GM12892 (cell line): ENCODE measurements at regions not wholly inside any gene's neighbourhood (a gene's known extent, or its start where the extent isn't known, plus 50 kb on each side); places are given as distances from the start of the nearest gene placed in this dataset.

ENCODE experiments used
- POLR2A ChIP-seq: IDR thresholded peaks from 2 replicates; pipeline ENCODE4 v1.6.1; 2011; ENCODE audit warnings: low read depth, low read length, control low read depth
- TAF1 ChIP-seq: IDR thresholded peaks from 2 replicates; pipeline ENCODE4 v1.6.1; 2011; ENCODE audit warnings: low read depth, mild to moderate bottlenecking, control low read depth, low read length, borderline replicate concordance

DNA sequence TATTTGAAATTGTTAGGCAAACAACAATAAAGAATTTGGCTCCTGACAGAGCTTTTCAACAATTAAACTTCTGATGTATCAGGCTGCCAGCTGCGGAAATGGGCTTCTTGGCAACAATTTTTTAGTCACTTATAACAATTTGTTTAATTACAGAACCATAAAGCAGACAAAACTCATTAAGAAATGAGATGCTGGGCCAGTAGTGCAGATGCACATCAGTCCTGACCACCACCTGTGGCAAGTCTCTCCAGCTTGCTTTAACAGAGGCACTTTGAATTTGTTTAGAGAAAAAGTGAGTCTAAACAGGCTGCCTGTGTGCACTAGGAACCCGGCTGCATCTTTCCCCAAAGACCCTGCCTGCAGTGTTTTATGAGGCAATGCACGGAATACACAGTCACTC, 1124.4 kb downstream of the NXPH1 start:
- no peak for TF ChIP-seq TAF1
- TF ChIP-seq POLR2A: no peak
